Skeletal muscle tissue (tissue), 3 donors: ENCODE measurements at regions not wholly inside any gene's neighbourhood (a gene's known extent, or its start where the extent isn't known, plus 50 kb on each side); places are given as distances from the start of the nearest gene placed in this dataset.

Experiments used
- H3K27ac ChIP-seq: one replicate; pipeline ENCODE4 v1.7.0; 2013; ENCODE audit warnings: mild to moderate bottlenecking, low read depth, low read length, inconsistent platforms
- H3K27me3 ChIP-seq, 3 donors: one replicate each; pipeline ENCODE4 v1.7.0; 2013; ENCODE audit warnings: low read length in 3 of 3; ENCODE audit not compliant: control insufficient read depth in 3 of 3, insufficient read depth in 3 of 3
- H3K36me3 ChIP-seq, 3 donors: one replicate each; pipeline ENCODE4 v1.7.0; 2013; ENCODE audit warnings: low read length in 3 of 3; ENCODE audit not compliant: control insufficient read depth in 3 of 3, insufficient read depth in 3 of 3
- H3K4me1 ChIP-seq, 3 donors: one replicate each; pipeline ENCODE4 v1.7.0; 2013; ENCODE audit warnings: low read length in 3 of 3, mild to moderate bottlenecking in 3 of 3; ENCODE audit not compliant: control insufficient read depth in 3 of 3, insufficient read depth in 3 of 3
- H3K4me3 ChIP-seq, 3 donors: one replicate each; pipeline ENCODE4 v1.7.0; 2013; ENCODE audit warnings: low read length in 3 of 3
- H3K9ac ChIP-seq, 3 donors: one replicate each; pipeline ENCODE4 v1.7.0; 2013; ENCODE audit warnings: low read length in 3 of 3, mild to moderate bottlenecking in 3 of 3, moderate library complexity in 2 of 3, low read depth in 1 of 3
- H3K9me3 ChIP-seq, 3 donors: one replicate each; pipeline ENCODE4 v1.7.0; 2013; ENCODE audit warnings: low read length in 3 of 3; ENCODE audit not compliant: control insufficient read depth in 3 of 3
- donor health status: Osteomylitis.

DNA sequence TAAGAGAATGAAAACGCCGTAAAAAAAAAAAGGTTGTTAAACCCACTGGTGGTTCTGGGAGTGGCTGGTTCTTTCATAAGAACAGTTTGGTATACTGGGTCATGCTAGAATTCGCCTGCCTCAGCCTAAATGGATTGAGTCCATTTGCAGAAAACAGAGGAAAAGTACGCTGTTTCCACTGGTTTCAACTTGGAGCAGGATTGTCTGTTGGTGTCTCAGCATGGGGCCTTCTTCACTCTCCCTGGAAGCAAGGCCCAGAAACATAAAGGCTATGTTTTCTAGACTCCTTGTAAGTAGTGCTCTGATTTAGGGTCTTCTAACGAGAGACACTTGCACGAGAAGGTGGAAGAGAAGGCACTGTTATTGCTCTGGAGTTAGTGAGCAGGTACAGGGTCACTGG is 116.9 kb upstream of the MTAP start:
- Histone ChIP-seq H3K9me3 (no peaks in the 10 kb centered on the region), H3K27me3 (no peaks in the 10 kb centered on the region), H3K4me1 (peaks cover 0 to 3% (median 0%) of the 10 kb centered on the region in 3 donors), H3K27ac (no peak overlapping the region), H3K4me3 (no peak overlapping the region), H3K9ac (no peak overlapping the region), H3K36me3 (no peaks in the 10 kb centered on the region)

DNA sequence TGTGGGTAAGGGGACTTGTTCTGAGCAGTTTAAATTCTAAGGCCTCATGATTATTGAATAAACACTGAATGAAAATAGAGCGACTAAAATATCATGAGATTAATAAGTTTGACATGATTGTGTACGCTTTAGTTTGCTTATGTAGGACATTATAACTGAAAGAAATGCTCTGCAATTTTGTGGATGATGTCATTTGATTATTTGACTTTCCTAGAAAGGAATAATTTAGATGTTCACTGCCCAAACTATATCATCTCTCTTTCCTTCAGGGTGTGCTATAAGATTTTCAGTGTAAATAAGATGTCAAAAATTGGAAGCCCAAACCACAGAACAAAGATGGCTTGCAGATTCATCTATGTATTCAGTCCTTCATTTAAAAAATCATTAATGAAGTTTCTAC is 115.7 kb upstream of the MTAP start:
- no peaks in the 10 kb centered on the region for H3K9me3 ChIP-seq
- no peak overlapping the region for H3K9ac ChIP-seq

GRCh38 chr9:21687351-21687750 is 115.1 kb upstream of the MTAP start:
- H3K27ac ChIP-seq = no peak overlapping the region
- no peaks in the 10 kb centered on the region for H3K9me3 ChIP-seq
- no peaks in the 10 kb centered on the region for H3K36me3 ChIP-seq
- H3K27me3 ChIP-seq = no peaks in the 10 kb centered on the region
- peaks cover 0 to 3% (median 0%) of the 10 kb centered on the region in 3 donors for H3K4me1 ChIP-seq
- no peak overlapping the region for H3K9ac ChIP-seq
- H3K4me3 ChIP-seq = no peak overlapping the region

More for the DNA sequence above, 115.7 kb upstream of the MTAP start:
- no peaks in the 10 kb centered on the region for H3K27me3 ChIP-seq
- no peak overlapping the region for H3K27ac ChIP-seq
- H3K36me3 ChIP-seq = no peaks in the 10 kb centered on the region
- H3K4me1 ChIP-seq = peaks cover 0 to 3% (median 0%) of the 10 kb centered on the region in 3 donors
- no peak overlapping the region for H3K4me3 ChIP-seq

GRCh38 chr9:21688108-21689102 is 114.0 kb upstream of the MTAP start:
- Histone ChIP-seq H3K9ac (peak overlapping the region in 1 of 3 donors; percentile 28), H3K4me3 (peak overlapping the region in 2 of 3 donors; percentile 11 to 41), H3K9me3 (no peaks in the 10 kb centered on the region), H3K27me3 (no peaks in the 10 kb centered on the region), H3K4me1 (no peaks in the 10 kb centered on the region), H3K36me3 (no peaks in the 10 kb centered on the region), H3K27ac (peak overlapping the region; percentile 49)

DNA sequence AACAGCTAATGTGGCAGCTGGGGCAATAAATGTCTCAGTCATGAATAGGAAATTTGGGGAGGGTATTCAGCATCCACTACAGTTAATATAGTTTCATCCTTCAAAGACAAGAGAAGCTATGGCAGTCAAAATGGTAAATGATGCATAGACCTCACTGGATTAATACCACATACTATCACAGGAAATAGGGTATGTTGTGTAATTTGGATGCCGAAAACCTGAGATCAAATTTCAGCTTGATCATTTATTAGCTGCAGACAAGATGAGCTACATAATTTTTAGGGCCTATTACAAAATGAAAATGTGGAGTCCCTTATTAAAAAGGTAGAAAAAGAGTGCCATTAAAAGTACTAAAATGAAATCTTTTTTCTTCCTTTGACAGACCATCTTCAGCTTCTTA is 112.6 kb upstream of the MTAP start:
- no peak overlapping the region for H3K27ac ChIP-seq

GRCh38 chr9:21690561-21690960 is 111.9 kb upstream of the MTAP start:
- no peak overlapping the region for H3K4me3 ChIP-seq
- no peaks in the 10 kb centered on the region for H3K36me3 ChIP-seq
- H3K27me3 ChIP-seq = no peaks in the 10 kb centered on the region
- H3K4me1 ChIP-seq = no peaks in the 10 kb centered on the region
- H3K9ac ChIP-seq = no peak overlapping the region
- H3K27ac ChIP-seq = no peak overlapping the region
- H3K9me3 ChIP-seq = peaks cover 0 to 2% (median 2%) of the 10 kb centered on the region in 3 donors

More for the DNA sequence above, 112.6 kb upstream of the MTAP start:
- Histone ChIP-seq H3K4me1 (no peaks in the 10 kb centered on the region), H3K4me3 (no peak overlapping the region), H3K9me3 (no peaks in the 10 kb centered on the region), H3K36me3 (no peaks in the 10 kb centered on the region), H3K9ac (no peak overlapping the region), H3K27me3 (no peaks in the 10 kb centered on the region)

DNA sequence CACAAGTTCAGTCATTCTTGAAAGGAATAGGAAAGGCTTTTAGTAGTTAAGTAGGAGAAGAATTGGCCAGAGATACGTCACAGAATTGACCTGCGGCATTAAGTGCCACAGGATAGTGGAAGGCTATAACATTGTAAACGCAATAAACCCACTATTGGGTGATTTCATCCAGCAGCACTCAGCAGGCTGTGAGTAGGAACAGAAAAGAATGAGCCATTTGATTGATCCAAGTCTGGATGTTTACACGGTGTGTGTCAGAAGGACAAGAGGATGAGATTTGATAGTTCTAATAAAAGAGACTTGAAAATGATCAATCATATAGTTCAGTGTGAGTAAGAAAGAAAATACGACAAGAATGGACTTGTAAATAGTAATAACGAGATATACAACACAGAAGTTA is 110.0 kb upstream of the MTAP start:
- Histone ChIP-seq H3K27ac (no peak overlapping the region), H3K9ac (no peak overlapping the region)

GRCh38 chr9:21694424-21694823 is 108.0 kb upstream of the MTAP start:
- no peaks in the 10 kb centered on the region for H3K27me3 ChIP-seq
- no peaks in the 10 kb centered on the region for H3K4me1 ChIP-seq
- no peak overlapping the region for H3K9ac ChIP-seq
- no peaks in the 10 kb centered on the region for H3K36me3 ChIP-seq
- H3K27ac ChIP-seq = no peak overlapping the region
- no peak overlapping the region for H3K4me3 ChIP-seq
- peaks cover 0 to 3% (median 2%) of the 10 kb centered on the region in 3 donors for H3K9me3 ChIP-seq

More for the DNA sequence above, 110.0 kb upstream of the MTAP start:
- Histone ChIP-seq H3K27me3 (no peaks in the 10 kb centered on the region), H3K36me3 (no peaks in the 10 kb centered on the region), H3K4me3 (no peak overlapping the region), H3K4me1 (no peaks in the 10 kb centered on the region), H3K9me3 (peaks cover 0 to 3% (median 2%) of the 10 kb centered on the region in 3 donors)

DNA sequence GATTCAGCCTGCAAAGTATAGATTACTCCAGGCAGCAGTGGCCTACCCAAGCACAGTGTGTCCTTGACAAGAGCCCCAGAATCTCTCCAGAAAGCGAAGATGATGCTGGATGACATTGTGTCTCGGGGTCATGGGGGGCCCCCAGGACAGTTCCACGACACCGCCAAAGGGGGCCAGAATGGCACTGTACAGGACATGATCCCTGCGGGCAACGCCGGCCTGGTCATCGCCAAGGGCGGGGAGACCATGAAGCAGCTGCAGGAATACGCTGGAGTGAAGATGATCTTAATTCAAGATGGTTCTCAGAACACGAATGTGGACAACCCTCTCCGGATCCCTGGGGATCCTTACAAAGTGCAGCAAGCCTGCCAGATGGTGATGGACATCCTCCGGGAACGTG is 107.0 kb upstream of the MTAP start:
- H3K27ac ChIP-seq = no peak overlapping the region
- no peak overlapping the region for H3K9ac ChIP-seq
- H3K36me3 ChIP-seq = no peaks in the 10 kb centered on the region
- H3K4me3 ChIP-seq = no peak overlapping the region
- H3K4me1 ChIP-seq = no peaks in the 10 kb centered on the region
- H3K9me3 ChIP-seq = peaks cover 0 to 3% (median 2%) of the 10 kb centered on the region in 3 donors
- no peaks in the 10 kb centered on the region for H3K27me3 ChIP-seq

DNA sequence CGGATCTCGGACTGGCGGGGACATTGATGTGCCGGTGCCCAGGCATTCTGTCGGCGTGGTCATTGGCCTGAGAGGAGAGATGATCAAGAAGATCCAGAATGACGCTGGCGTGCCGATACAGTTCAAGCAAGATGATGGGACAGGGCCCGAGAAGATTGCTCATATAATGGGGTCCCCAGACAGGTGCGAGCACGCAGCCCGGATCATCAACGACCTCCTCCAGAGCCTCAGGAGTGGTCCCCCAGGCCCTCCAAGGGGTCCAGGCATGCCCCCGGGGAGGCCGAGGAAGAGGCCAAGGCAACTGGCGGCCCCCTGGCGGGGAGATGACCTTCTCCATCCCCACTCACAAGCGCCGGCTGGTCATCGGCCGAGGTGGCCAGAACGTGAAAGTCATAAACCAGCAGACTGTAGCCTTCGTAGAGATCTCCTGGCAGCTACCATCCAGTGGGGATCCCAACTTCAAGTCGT is 106.5 kb upstream of the MTAP start:
- H3K27ac ChIP-seq = no peak overlapping the region
- peaks cover 0 to 3% (median 2%) of the 10 kb centered on the region in 3 donors for H3K9me3 ChIP-seq

More for the DNA sequence above, 106.5 kb upstream of the MTAP start:
- Histone ChIP-seq H3K27me3 (no peaks in the 10 kb centered on the region), H3K4me1 (no peaks in the 10 kb centered on the region), H3K4me3 (no peak overlapping the region), H3K36me3 (no peaks in the 10 kb centered on the region), H3K9ac (no peak overlapping the region)
